GM18951 (cell line): ENCODE measurements at regions not wholly inside any gene's neighbourhood (a gene's known extent, or its start where the extent isn't known, plus 50 kb on each side); places are given as distances from the start of the nearest gene placed in this dataset.

ENCODE experiments used
- POLR2A ChIP-seq: IDR thresholded peaks from 4 replicates; pipeline ENCODE4 v1.6.1; 2011; ENCODE audit warnings: mild to moderate bottlenecking; ENCODE audit not compliant: insufficient read length, insufficient read depth; ENCODE audit errors: extremely low read depth
- in situ Hi-C: fragments of 300-500 bp; cut with MboI; formaldehyde crosslinking; loops from one replicate; pipeline ENCODE4 v1.12.0; 2022; ENCODE audit warnings: low sequenced_read_pairs, mixed read lengths, inconsistent platforms; ENCODE audit not compliant: unreplicated experiment

DNA sequence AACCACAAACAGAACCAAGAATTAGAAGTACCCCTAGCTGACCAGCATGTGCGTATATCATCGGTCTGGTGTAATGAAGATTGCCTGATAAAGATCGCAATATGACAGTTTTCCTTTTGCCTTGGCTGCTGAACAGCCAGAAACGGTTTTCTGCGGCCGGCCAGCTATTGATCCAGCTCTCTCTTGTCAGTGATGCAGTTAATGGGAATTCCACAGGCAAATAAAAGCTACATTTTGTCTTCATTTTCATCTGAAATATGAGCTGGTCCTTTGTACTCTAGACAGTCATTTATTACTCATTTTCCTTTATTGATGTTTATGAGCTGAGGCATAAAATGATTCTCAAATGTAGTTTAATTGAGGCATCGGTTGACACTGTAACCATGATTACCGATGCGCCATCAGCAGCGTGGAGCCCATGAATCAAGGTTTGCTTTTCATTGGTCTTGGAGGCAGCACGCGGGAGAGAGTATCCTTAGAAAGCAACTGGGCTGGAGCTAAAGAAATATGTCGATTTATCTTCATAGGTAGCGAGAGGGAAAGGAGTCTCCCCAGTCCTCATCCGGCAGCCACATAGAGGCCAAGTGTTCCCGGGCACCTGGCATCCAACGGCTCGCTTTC is 535.2 kb downstream of the GALR1 start:
- in situ Hi-C loops: no loop called here
- no peak for TF ChIP-seq POLR2A

DNA sequence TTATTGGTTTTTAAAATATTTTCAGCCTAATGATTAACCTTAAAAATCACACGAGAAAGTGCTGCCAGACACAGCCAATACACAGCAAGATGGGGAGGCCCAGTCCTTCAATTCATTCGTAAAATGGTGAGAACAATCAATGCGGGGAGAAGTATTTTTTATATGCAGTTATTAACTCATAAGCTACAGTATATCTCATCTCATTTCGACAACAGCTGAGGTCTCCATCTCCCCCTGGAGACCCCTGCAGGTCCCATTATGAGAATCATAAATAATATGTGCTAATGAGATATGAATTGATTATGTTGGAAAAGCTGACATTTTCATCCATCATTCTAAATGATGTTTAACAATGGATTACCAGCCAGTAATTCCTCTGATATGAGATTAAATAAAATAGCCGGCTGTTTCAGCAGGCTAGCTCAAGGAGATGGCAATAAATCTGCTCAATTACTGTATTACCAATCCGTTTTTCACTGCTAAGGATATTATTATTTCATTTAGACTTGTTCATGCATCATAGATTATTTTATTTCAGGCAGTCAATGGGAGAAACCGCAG is 535.8 kb downstream of the GALR1 start:
- in situ Hi-C loops: no loop called here
- no peak for TF ChIP-seq POLR2A

DNA sequence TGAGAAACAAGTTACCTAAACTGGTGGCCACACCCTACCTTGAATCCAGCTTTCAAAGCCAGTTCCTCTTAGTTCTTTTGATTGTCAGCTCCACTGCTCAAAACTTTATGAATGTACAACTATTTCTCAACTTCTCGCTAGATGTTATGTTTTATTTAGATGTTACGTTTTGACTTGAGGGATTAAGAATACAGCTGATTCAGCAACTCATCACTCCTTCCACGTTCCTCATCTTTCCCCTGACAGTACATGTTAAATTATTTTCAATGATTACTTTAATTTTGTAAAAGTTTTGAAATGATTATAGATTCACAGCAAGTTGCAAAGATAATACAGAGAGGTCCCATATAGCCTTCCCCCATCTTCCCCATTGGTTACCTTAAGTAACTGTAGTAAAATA is 553.4 kb downstream of the GALR1 start:
- in situ Hi-C loops: no loop called here
- no peak for TF ChIP-seq POLR2A

DNA sequence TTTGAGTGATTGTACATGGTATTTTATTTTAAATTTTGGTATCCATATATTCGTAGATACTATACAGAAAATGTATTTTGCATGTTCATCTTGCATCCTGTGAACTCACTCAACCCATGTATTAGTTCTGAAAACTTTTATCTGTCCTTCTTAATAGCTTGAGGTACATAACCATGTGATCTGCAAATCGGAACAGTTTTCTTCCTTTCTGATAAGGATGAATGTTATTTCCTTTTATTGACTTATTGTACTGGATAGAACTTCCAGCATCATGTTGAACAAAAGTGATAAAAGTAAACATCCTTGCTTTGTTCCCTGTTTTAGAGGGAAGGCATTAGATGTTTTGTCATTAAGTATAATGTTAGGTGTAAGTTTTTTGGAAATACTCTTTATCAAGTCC is 554.7 kb downstream of the GALR1 start:
- in situ Hi-C loops: no loop called here

DNA sequence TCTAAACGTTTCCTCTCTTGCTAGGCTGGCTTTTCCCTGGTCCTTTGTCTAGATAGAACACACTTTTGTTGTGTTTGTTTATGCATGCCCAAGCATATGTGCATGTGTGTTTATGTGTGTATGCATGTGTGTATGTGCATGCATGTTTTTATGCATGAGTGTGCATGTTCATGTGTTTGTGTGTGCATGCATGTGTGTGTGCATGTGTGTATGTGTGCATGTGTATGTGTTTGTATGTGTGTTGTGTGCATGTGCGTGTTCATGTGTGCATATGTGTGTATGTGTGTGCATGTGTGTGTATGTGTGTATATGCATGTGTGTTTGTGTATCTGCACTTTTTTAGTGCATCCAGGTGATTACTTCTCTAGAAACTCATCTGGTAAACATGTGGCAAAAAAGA is 558.0 kb downstream of the GALR1 start:
- no peak for TF ChIP-seq POLR2A
- in situ Hi-C loops: no loop called here

More for the DNA sequence above, 554.7 kb downstream of the GALR1 start:
- TF ChIP-seq POLR2A: no peak

DNA sequence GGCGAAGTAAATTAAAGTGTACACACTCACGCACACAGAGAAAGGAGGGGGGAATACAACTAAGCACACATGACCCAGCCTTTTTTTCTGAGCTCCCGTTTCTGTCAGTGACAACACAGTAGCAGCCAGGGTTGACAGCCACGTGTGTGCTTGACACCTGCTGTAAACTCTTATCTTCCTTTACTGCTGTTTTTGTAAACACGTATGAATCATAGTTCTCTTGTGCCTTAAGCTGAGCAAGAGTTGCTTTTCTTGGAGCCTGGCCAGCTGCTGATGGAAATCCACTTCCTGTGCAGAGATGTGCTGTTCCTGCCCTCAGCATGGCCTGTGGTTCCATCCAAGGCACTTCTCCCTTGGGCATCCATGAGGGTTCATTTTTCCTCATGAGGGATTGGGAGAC is 561.9 kb downstream of the GALR1 start:
- no peak for TF ChIP-seq POLR2A
- in situ Hi-C loops: no loop called here

DNA sequence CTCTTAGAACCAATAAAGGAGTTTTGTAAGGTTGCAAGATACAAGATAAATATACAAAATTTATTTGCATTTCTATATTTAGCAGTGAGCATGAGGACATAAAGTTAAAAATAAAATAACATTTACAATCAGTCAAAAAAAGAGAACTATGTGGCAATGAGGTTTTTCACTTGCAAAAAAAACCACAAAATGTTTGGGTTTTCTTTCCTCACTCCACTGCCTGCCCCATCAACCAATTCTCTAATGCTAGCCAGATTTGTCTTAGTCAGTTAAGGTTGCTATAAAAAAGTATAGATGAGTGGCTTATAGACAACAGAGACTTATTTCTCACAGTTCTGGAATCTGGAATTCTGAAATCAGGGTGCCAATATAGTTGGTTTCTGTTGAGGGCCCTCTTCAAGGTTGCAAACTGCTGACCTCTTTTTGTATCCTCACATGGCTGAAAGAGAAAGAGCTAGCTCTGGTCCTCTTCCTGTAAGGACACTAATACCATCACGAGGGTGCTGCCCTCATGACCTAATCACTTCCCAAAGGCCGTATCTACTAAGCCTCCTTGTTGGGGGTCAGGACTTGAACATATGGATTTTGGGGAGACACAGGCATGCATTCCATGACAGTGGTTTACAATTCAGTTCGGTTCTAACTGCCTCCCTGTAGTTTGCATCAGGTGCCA is 566.2 kb downstream of the GALR1 start:
- in situ Hi-C loops: no loop called here
- TF ChIP-seq POLR2A: no peak

DNA sequence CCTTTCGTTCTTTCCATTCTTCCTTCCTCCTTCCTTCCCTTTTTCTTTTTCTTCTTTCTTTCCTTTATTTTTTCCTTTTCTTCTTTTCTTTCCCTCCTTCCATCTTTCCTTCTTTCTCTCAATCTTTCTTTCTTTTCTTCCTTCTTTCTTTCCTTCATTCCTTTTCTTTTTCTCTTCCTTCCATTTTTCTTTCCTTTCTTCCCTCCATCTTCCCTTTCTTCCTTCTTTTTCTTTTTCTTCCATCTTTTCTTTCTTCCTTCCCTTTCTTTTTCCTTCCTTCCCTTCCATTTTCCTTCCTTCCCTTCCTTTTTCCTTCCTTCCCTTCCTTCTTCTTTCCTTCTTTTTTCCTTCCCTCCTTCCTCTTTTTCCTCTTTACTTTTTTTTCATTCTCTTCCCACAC is 568.7 kb downstream of the GALR1 start:
- in situ Hi-C loops: no loop called here
- TF ChIP-seq POLR2A: no peak

DNA sequence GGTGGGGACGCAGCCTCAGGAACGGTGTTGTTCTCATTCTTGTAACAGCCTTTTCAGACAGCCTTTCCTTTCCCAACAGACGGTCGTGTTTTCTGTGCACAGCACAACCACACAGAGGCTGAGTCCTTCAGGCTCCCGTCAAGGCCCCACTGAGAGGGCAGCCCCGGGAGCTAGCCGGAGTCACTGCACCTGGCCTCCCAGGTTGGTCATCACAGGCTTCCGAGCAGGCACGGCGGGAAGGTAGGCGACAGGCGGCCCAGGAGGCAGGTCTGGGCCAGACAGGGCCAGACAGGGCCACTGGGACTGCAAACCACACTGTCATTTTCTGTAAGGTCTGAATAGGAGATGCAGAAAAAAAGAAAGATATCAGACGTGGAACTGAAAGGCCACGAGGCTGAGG is 570.8 kb downstream of the GALR1 start:
- in situ Hi-C loops: no loop called here
- TF ChIP-seq POLR2A: no peak

DNA sequence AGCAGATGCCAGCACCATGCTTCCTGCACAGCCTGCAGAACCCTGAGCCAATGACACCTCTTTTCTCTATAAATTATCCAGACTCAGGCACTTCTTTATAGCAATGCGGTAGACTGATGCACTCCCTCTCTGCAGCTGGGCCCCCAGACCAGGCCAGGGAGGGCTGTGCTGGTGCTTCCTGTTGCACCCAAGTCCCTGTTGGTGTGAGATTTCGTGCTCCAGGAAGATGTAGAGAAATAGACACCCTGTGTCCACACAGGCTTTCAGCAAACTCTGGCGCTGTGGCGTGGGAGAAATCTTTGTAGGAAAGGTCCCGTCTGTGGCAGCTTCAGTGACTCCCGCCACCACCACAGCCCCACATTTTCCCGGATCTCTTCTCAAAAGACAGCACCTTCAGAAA is 572.2 kb downstream of the GALR1 start:
- TF ChIP-seq POLR2A: no peak
- in situ Hi-C loops: no loop called here

DNA sequence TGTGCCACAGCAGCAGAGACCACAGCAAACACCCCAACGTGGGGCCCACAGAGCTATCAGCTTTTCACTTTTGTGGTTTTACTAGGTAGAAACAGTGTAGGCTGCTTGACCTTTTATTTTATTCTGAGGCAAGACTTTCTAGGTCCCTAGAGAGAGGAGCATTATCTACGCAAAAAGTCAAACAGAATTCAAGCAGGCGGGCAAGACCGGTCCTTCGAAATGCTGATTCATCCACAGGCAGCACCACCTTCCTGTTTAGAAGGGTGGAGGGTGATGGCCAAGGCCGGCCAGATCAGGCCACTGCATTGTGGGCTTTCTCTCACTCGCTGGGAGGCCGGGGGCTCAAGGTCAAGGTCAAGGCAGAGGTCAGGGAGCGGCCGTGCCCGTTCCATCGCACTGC is 573.0 kb downstream of the GALR1 start:
- in situ Hi-C loops: no loop called here
- no peak for TF ChIP-seq POLR2A

DNA sequence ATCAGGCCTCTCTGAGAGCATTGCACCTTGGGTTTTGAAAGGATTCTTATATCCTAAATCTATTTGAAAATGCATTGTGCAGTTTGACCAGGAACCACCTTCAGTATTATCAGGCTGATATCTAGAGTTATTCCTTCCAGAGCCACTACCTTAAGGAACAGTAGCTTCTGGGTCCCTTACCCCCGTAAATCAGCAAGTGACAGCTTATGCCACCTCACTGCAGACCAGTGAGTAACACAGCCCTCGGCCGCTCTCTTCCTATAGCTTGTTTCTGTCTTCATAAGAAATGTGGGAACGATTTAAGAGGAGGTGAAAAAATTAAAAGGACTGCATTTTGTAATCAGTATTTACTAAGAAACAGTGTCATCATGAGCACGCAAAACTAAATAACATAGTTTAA is 584.2 kb downstream of the GALR1 start:
- in situ Hi-C loops: no loop called here
- TF ChIP-seq POLR2A: no peak

DNA sequence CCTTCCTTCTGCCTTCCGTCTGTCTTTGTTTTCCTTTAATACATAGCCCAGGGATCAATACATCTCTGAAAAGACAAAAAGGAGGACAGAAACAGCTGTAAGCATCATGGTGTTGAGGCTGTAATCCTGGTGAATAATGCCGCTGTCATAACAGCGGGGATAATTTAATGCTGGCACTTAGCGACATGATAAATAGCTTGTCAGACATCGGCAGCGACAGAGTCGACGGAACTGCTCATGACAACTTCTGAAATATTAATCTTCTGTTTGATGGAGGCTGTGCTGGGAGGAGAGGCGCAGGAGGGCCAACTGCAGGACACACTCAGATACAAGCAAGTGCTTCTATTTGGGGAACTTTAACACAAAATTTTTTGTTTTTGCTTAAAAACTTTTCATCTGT is 602.2 kb downstream of the GALR1 start:
- in situ Hi-C loops: no loop called here
- TF ChIP-seq POLR2A: no peak

DNA sequence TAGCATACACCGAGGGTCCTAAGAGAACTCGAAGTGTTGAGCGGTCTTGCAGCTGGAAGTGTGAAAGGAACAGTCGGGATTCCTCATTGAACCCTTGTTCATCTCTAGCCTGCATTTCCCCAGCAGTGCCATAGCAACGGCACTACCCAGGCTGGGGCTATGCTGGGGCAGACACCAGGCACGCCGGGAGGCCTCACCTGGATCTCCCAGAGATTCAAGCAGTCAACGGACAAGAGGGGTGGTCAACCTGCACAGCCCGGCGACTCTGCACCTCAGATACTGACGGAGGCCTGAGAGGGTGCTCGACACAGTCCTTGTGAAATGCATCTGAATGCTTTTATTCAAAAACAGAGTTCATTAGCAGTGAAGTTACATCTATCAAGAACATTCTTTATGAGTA is 604.2 kb downstream of the GALR1 start:
- in situ Hi-C loops: no loop called here

DNA sequence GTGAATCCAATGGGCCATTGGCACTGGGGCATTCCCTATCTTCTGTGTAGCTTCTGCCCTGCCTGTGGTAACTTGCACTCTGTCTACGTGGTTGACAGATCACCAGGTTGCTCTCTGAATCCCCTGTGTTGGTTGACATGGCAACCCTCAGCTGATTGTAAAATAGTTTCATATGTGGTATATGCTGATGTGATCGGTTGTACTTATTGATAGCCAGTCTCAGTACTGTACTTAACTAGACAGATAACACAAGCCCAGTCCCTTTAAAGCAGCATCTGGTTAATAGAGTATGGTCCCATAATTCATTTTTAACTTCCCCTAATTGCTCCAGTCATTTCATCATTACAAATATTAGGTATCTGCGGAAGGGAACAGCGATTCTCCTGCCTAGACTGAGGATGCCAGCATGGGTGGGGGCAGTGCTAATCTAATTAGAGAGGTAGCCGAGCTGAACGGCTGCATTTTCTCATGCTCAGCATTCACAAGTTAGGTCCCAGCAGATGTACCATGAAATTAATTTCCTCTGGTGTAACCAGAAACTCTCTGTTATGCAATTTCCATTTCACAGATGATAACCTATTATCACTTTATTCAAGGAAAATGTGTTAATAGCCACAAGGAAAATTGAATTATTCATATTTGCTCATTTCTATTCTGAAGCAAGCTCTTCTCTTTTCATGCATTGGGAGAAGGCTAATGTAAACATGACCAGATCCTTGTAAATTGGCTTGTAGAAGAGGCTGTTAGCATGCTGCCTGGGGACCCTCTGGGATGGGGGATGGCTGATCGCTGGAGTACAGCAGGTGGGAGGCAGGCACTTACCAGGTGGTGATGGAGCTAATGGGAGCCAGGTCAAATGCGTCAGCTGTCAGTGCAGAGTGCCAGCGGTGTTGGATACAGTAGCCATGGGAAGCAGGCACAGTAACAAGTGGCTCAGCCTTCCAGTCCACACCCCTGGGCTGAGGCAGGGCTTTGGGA is 608.3 kb downstream of the GALR1 start:
- in situ Hi-C loops: no loop called here
- no peak for TF ChIP-seq POLR2A

More for the DNA sequence above, 604.2 kb downstream of the GALR1 start:
- no peak for TF ChIP-seq POLR2A
